H9 (cell line): ENCODE measurements at regions not wholly inside any gene's neighbourhood (a gene's known extent, or its start where the extent isn't known, plus 50 kb on each side); places are given as distances from the start of the nearest gene placed in this dataset.

Experiments used
- DNase-seq: peaks from one replicate; pipeline ENCODE4 v3.0.0-alpha.2; 2017
- H2AFZ ChIP-seq: one replicate; pipeline ENCODE4 v1.6.1; 2013; ENCODE audit warnings: mild to moderate bottlenecking, low read length, control low read depth, moderate library complexity
- H2AK5ac ChIP-seq: 2 replicates; pipeline ENCODE4 v1.6.1; 2013; ENCODE audit warnings: low read length, control low read depth, mixed read lengths; ENCODE audit not compliant: insufficient read length
- H2BK120ac ChIP-seq: one replicate; pipeline ENCODE4 v1.6.1; 2013; ENCODE audit warnings: low read depth, mild to moderate bottlenecking, low read length, control low read depth, inconsistent platforms; ENCODE audit not compliant: poor library complexity, severe bottlenecking
- H2BK12ac ChIP-seq: 2 replicates; pipeline ENCODE4 v1.6.1; 2013; ENCODE audit warnings: low read length, control low read depth, mixed read lengths, low read depth; ENCODE audit not compliant: insufficient read length
- H2BK15ac ChIP-seq: 2 replicates; pipeline ENCODE4 v1.6.1; 2013; ENCODE audit warnings: low read depth, low read length, control low read depth
- H2BK20ac ChIP-seq: one replicate; pipeline ENCODE4 v1.6.1; 2013; ENCODE audit warnings: low read depth, mild to moderate bottlenecking, low read length, control low read depth, inconsistent platforms; ENCODE audit not compliant: poor library complexity, severe bottlenecking
- H2BK5ac ChIP-seq: 2 replicates; pipeline ENCODE4 v1.6.1; 2013; ENCODE audit warnings: low read length, control low read depth, mixed read lengths; ENCODE audit not compliant: insufficient read length
- H3K14ac ChIP-seq: 2 replicates; pipeline ENCODE4 v1.6.1; 2013; ENCODE audit warnings: low read length, control low read depth; ENCODE audit not compliant: insufficient read depth
- H3K18ac ChIP-seq: 2 replicates; pipeline ENCODE4 v1.6.1; 2013; ENCODE audit warnings: low read depth, mild to moderate bottlenecking, mixed read lengths, low read length, control low read depth; ENCODE audit not compliant: insufficient read length
- H3K23ac ChIP-seq: 2 replicates; pipeline ENCODE4 v1.6.1; 2013; ENCODE audit warnings: low read length, control low read depth, mixed read lengths, low read depth; ENCODE audit not compliant: insufficient read length
- H3K23me2 ChIP-seq: 2 replicates; pipeline ENCODE4 v1.6.1; 2013; ENCODE audit warnings: low read depth, mild to moderate bottlenecking, mixed read lengths, low read length, control low read depth; ENCODE audit not compliant: insufficient read length, poor library complexity, severe bottlenecking
- H3K27ac ChIP-seq: 2 replicates; pipeline ENCODE4 v1.5.1; 2013; ENCODE audit warnings: low read length, control low read depth, mixed read lengths, low read depth; ENCODE audit not compliant: insufficient read length
- H3K27me3 ChIP-seq: 2 replicates; pipeline ENCODE4 v1.6.1; 2013; ENCODE audit warnings: low read length, control low read depth, inconsistent platforms; ENCODE audit not compliant: insufficient read depth
- H3K4ac ChIP-seq: 2 replicates; pipeline ENCODE4 v1.6.1; 2013; ENCODE audit warnings: low read depth, mild to moderate bottlenecking, control low read depth, inconsistent platforms, low read length, moderate library complexity
- H3K4me1 ChIP-seq: 2 replicates; pipeline ENCODE4 v1.6.1; 2013; ENCODE audit warnings: low read length, control low read depth, inconsistent platforms; ENCODE audit not compliant: insufficient read depth
- H3K4me2 ChIP-seq: 2 replicates; pipeline ENCODE4 v1.6.1; 2013; ENCODE audit warnings: low read length, control low read depth, mixed read lengths; ENCODE audit not compliant: insufficient read length, insufficient read depth
- H3K56ac ChIP-seq: 2 replicates; pipeline ENCODE4 v1.6.1; 2013; ENCODE audit warnings: low read depth, mild to moderate bottlenecking, mixed read lengths, low read length, control low read depth; ENCODE audit not compliant: insufficient read length
- H3K79me1 ChIP-seq: 2 replicates; pipeline ENCODE4 v1.6.1; 2013; ENCODE audit warnings: low read depth, mild to moderate bottlenecking, moderate library complexity, low read length, control low read depth, inconsistent platforms; ENCODE audit not compliant: insufficient read depth, poor library complexity, severe bottlenecking
- H3K79me2 ChIP-seq: 2 replicates; pipeline ENCODE4 v1.6.1; 2013; ENCODE audit warnings: low read length, control low read depth, inconsistent platforms; ENCODE audit not compliant: insufficient read depth
- H3K9ac ChIP-seq: 2 replicates; pipeline ENCODE4 v1.6.1; 2013; ENCODE audit warnings: low read length, control low read depth, mixed read lengths; ENCODE audit not compliant: insufficient read length; ENCODE audit errors: extremely low read depth
- H3K9me3 ChIP-seq: one replicate; pipeline ENCODE4 v1.6.1; 2013; ENCODE audit warnings: low read depth, low read length, inconsistent platforms; ENCODE audit not compliant: control insufficient read depth
- H3T11ph ChIP-seq: one replicate; pipeline ENCODE4 v1.6.1; 2013; ENCODE audit warnings: mild to moderate bottlenecking, low read length, control low read depth, inconsistent platforms
- H4K20me1 ChIP-seq: one replicate; pipeline ENCODE4 v1.6.1; 2013; ENCODE audit not compliant: control insufficient read depth, insufficient read length, insufficient read depth
- H4K5ac ChIP-seq: 2 replicates; pipeline ENCODE4 v1.6.1; 2013; ENCODE audit warnings: low read depth, mild to moderate bottlenecking, mixed read lengths, low read length, control low read depth; ENCODE audit not compliant: insufficient read length
- H4K8ac ChIP-seq: replicated peaks from 2 replicates; pipeline ENCODE4 v1.6.1; 2013; ENCODE audit warnings: low read length, control low read depth, mixed read lengths, low read depth; ENCODE audit not compliant: insufficient read length
- H4K91ac ChIP-seq: 2 replicates; pipeline ENCODE4 v1.6.1; 2013; ENCODE audit warnings: low read depth, mild to moderate bottlenecking, moderate library complexity, mixed read lengths, low read length, control low read depth; ENCODE audit not compliant: insufficient read length
- H3K27ac Mint-ChIP-seq, 3 experiments: 2 replicates in 2 of 3; 3 replicates in 1 of 3; pipeline ENCODE4 v1.8.0; 2020 to 2021; ENCODE audit warnings: mixed read lengths in 3 of 3, mild to moderate bottlenecking in 1 of 3, moderate library complexity in 1 of 3
- H3K27me3 Mint-ChIP-seq: 2 replicates; pipeline ENCODE4 v1.8.0; 2021; ENCODE audit warnings: low read depth, mild to moderate bottlenecking, moderate library complexity, mixed read lengths
- H3K36me3 Mint-ChIP-seq, 3 experiments: 2 replicates in 2 of 3; 3 replicates in 1 of 3; pipeline ENCODE4 v1.8.0; 2020 to 2021; ENCODE audit warnings: low read depth in 3 of 3, mixed read lengths in 3 of 3; ENCODE audit not compliant: insufficient read depth in 1 of 3
- H3K4me1 Mint-ChIP-seq, 2 experiments: 2 replicates each; pipeline ENCODE4 v1.8.0; 2020; ENCODE audit warnings: mixed read lengths in 2 of 2
- H3K4me3 Mint-ChIP-seq, 2 experiments: 2 replicates in 1 of 2; 3 replicates in 1 of 2; pipeline ENCODE4 v1.8.0; 2020 to 2021; ENCODE audit warnings: mild to moderate bottlenecking in 2 of 2, mixed read lengths in 2 of 2, moderate library complexity in 1 of 2
- H3K9me3 Mint-ChIP-seq, 2 experiments: 2 replicates in 1 of 2; 3 replicates in 1 of 2; pipeline ENCODE4 v1.8.0; 2020; ENCODE audit warnings: mild to moderate bottlenecking in 2 of 2, mixed read lengths in 2 of 2, moderate library complexity in 1 of 2
- CTCF ChIP-seq: fragments of 200-600 bp; sonication (generic); conservative IDR thresholded peaks from 3 replicates; pipeline ENCODE4 v1.8.0; 2021; ENCODE audit warnings: antibody characterized with exemption, mild to moderate bottlenecking
- WGBS: extraction: QIAGEN DNeasy Blood & Tissue Kit; methylation state at CpG from one replicate; pipeline ENCODE4 v1.1.7; 2013; ENCODE audit warnings: missing lambda C conversion rate, low lambda C conversion rate, mixed read lengths; ENCODE audit not compliant: insufficient read length; ENCODE audit errors: extremely low coverage; 5-methylcytosine and 5-hydroxymethylcytosine counted together

DNA sequence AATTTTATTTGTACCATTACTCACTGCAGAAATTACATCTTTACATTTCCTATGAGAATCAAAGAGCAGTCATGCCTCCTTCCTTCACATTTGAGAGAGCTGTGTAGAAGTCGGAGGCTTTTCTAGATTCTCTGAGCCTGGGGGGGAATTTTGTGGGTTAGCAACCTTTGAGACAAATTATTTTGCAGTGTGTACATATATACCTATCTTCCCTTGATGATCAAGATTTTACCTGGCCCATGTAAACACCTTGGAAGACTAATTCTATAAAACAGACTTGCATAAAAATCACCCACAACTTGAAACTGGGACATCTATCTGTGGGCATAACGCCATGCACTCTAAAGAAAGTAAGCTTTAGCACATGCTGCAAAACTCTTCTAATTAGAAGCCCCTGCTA is 491.5 kb upstream of the MDFIC2 start:
- Histone ChIP-seq H4K8ac (no peak overlapping the region), H3K27me3 (no peaks in the 10 kb centered on the region), H3K4ac (no peak overlapping the region), H3K18ac (no peak overlapping the region), H3K79me2 (no peaks in the 10 kb centered on the region), H3K14ac (no peak overlapping the region), H2BK15ac (no peak overlapping the region), H4K91ac (no peak overlapping the region), H3K56ac (no peak overlapping the region), H4K20me1 (no peaks in the 10 kb centered on the region), H3K9me3 (no peaks in the 10 kb centered on the region), H3K23ac (no peak overlapping the region), H3K9ac (no peak overlapping the region), H2AK5ac (no peak overlapping the region), H3K23me2 (no peaks in the 10 kb centered on the region), H3K27ac (no peak overlapping the region), H2BK5ac (no peak overlapping the region), H3K4me2 (no peak overlapping the region), H3T11ph (no peak overlapping the region), H4K5ac (no peak overlapping the region), H2AFZ (no peak overlapping the region), H2BK20ac (no peak overlapping the region), H2BK120ac (no peak overlapping the region), H3K4me1 (no peaks in the 10 kb centered on the region), H3K79me1 (no peaks in the 10 kb centered on the region), H2BK12ac (no peak overlapping the region)
- no peak for TF ChIP-seq CTCF
- no peaks in the 10 kb centered on the region; a peak in 1 of 7 replicates for H3K36me3 Mint-ChIP-seq
- no peak overlapping the region for H3K4me3 Mint-ChIP-seq
- H3K9me3 Mint-ChIP-seq, result no peaks in the 10 kb centered on the region
- no peaks in the 10 kb centered on the region for H3K27me3 Mint-ChIP-seq
- H3K27ac Mint-ChIP-seq, result no peak overlapping the region
- DNase-seq, result no peak
- no CpG with 5 or more reads among the region's 2 CpGs for WGBS
- no peaks in the 10 kb centered on the region for H3K4me1 Mint-ChIP-seq
